ENCODE measurements at regions not wholly inside any gene's neighbourhood (a gene's known extent, or its start where the extent isn't known, plus 50 kb on each side); places are given as distances from the start of the nearest gene placed in this dataset.
"Not testable (repeated sequence)": the region's sequence is repeated elsewhere in the genome, so short reads cannot be mapped to it uniquely, and the experiment has no call there.

GRCh38 chr15:20246624-20247023 lies 295.0 kb downstream of the GOLGA6L6 start:
- TF ChIP-seq, protein P1, sequence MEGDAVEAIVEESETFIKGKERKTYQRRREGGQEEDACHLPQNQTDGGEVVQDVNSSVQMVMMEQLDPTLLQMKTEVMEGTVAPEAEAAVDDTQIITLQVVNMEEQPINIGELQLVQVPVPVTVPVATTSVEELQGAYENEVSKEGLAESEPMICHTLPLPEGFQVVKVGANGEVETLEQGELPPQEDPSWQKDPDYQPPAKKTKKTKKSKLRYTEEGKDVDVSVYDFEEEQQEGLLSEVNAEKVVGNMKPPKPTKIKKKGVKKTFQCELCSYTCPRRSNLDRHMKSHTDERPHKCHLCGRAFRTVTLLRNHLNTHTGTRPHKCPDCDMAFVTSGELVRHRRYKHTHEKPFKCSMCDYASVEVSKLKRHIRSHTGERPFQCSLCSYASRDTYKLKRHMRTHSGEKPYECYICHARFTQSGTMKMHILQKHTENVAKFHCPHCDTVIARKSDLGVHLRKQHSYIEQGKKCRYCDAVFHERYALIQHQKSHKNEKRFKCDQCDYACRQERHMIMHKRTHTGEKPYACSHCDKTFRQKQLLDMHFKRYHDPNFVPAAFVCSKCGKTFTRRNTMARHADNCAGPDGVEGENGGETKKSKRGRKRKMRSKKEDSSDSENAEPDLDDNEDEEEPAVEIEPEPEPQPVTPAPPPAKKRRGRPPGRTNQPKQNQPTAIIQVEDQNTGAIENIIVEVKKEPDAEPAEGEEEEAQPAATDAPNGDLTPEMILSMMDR (IDR thresholded peaks at IDR 0.05): not testable (repeated sequence)
- TF ChIP-seq EP300 (IDR thresholded peaks at IDR 0.05); POLR2AphosphoS5 (IDR thresholded peaks at IDR 0.05); POLR2A (IDR thresholded peaks at IDR 0.05; ENCODE audit: low read depth): not testable (repeated sequence)
